Right lobe of liver (tissue), 4 donors: ENCODE measurements at regions not wholly inside any gene's neighbourhood (a gene's known extent, or its start where the extent isn't known, plus 50 kb on each side); places are given as distances from the start of the nearest gene placed in this dataset.

ENCODE experiments used
- POLR2A ChIP-seq: fragments of 450-650 bp; IDR thresholded peaks from one replicate; pipeline ENCODE4 v1.6.1; 2017; ENCODE audit warnings: antibody characterized with exemption, mild to moderate bottlenecking
- TF ChIP-seq, protein P1 (sequence below), 4 donors: fragments of 200-600 bp in 3 of 4; fragments of 450-650 bp in 1 of 4; IDR thresholded peaks; one replicate each; pipeline versions ENCODE4 v1.5.1 to v1.8.0; 2016 to 2022; ENCODE audit warnings: antibody characterized with exemption in 4 of 4, mild to moderate bottlenecking in 2 of 4
- donor health status: DM: no; HTN: no; CAD: no.
- donor health status: DM: no; HTN: no; CAD: no.
- donor health status: DM: no; HTN: yes; CAD: no.

DNA sequence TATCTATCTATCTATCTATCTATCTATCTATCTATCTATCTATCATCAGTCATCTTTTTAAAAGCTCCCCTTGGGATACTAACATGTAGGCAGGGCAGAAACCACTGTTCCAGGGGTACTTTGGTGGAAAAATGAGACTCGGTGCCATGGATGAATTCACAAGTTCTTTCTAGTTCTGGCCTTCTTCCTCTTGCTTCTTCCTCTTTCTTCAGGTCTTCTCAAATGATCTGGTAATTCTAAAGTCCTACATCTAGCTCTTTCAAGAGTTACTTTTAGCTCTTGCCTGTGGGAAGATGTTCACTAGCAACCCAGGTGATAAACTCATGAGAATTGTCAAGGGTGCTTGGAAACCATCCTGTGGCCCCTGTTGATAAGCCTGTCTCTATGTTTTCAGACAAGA lies 168.5 kb upstream of the TBC1D5 start:
- TF ChIP-seq, protein P1, sequence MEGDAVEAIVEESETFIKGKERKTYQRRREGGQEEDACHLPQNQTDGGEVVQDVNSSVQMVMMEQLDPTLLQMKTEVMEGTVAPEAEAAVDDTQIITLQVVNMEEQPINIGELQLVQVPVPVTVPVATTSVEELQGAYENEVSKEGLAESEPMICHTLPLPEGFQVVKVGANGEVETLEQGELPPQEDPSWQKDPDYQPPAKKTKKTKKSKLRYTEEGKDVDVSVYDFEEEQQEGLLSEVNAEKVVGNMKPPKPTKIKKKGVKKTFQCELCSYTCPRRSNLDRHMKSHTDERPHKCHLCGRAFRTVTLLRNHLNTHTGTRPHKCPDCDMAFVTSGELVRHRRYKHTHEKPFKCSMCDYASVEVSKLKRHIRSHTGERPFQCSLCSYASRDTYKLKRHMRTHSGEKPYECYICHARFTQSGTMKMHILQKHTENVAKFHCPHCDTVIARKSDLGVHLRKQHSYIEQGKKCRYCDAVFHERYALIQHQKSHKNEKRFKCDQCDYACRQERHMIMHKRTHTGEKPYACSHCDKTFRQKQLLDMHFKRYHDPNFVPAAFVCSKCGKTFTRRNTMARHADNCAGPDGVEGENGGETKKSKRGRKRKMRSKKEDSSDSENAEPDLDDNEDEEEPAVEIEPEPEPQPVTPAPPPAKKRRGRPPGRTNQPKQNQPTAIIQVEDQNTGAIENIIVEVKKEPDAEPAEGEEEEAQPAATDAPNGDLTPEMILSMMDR (IDR thresholded peaks at IDR 0.05): no peak
- no peak for TF ChIP-seq POLR2A
